ENCODE measurements at regions not wholly inside any gene's neighbourhood (a gene's known extent, or its start where the extent isn't known, plus 50 kb on each side); places are given as distances from the start of the nearest gene placed in this dataset.

- Histone ChIP-seq H3K36me3 (replicated peaks in 1 of 2; ENCODE audit: control insufficient read depth in 1 of 2, insufficient read depth in 2 of 2, low read length in 1 of 2) (peaks cover 0 to 30% of the 10 kb centered on the region in 2 experiments), H3K4me2 (peak overlapping the region; percentile 17; the same call in 1 of the 2 replicates), H3K27me3 (ENCODE audit: insufficient read depth) (no peaks in the 10 kb centered on the region), H3K4me3 (ENCODE audit: low read depth in 2 of 2, low read length in 1 of 2) (no peak overlapping the region), H3F3A (replicated peaks; ENCODE audit: insufficient read depth) (peaks cover 26% of the 10 kb centered on the region), H3K9me2 (no peaks in the 10 kb centered on the region), H3K79me2 (ENCODE audit: insufficient read depth) (no peaks in the 10 kb centered on the region), H2AFZ (ENCODE audit: low read depth) (no peak overlapping the region), H3K9ac (no peak overlapping the region), H3K9me3 (no peaks in the 10 kb centered on the region), H3K27ac (ENCODE audit: low read depth in 2 of 2, low read length in 1 of 2) (peak overlapping the region in 1 of 2 experiments; percentile 69; a peak in 2 of 4 replicates), H3K4me1 (ENCODE audit: control insufficient read depth in 1 of 2, insufficient read depth in 2 of 2, low read depth in 1 of 2, low read length in 1 of 2) (peaks cover 6 to 33% of the 10 kb centered on the region in 2 experiments; a peak in 3 of 4 replicates), H4K20me1 (ENCODE audit: insufficient read depth) (no peaks in the 10 kb centered on the region)
- ChIA-PET CTCF (interaction anchor here (1.0 to 9.2 kb wide), 7 partner anchors 91 to 627 kb away, joined by 3 to 136 read pairs (median 7); partner anchors contain the start of gene PLXNA4), POLR2A (interaction anchor here (0.7 kb wide), 1 partner anchor 296 kb away, joined by 3 read pairs; no protein-coding TSS in a partner anchor)
- DNase-seq, result no peak
- TF ChIP-seq TEAD4 (IDR thresholded peaks at IDR 0.05; ENCODE audit: borderline replicate concordance, insufficient read depth) (peak; percentile 39; the same call in 1 of the 2 replicates), FOSL2 (IDR thresholded peaks at IDR 0.05; ENCODE audit: borderline replicate concordance, low read depth) (peak; percentile 85), TCF12 (IDR thresholded peaks at IDR 0.05) (peak; percentile 80), MXI1 (IDR thresholded peaks at IDR 0.05; ENCODE audit: low read depth, low read length) (no peak), PBX3 (IDR thresholded peaks at IDR 0.05) (peak; percentile 89), JUND (IDR thresholded peaks at IDR 0.05) (peak; percentile 78), RCOR1 (IDR thresholded peaks at IDR 0.05; ENCODE audit: low read length) (no peak), NFIC (IDR thresholded peaks at IDR 0.05; ENCODE audit: borderline replicate concordance) (peak; percentile 65; the same call in 1 of the 2 replicates), EP300 (IDR thresholded peaks at IDR 0.05; ENCODE audit: borderline replicate concordance in 1 of 2, low read depth in 1 of 2, low read length in 1 of 2) (peak in 1 of 2 experiments; percentile 72; a peak in 2 of 4 replicates), RXRA (IDR thresholded peaks at IDR 0.05; ENCODE audit: borderline replicate concordance, low read depth) (0 out of 2 replicates have a peak, but pooled peaks have one; percentile 14), FOXJ3 (CRISPR knock-in tag; IDR thresholded peaks at IDR 0.05) (no peak)
- 8% methylated on average over 1 of the region's 1 CpG for WGBS (ENCODE audit: low lambda C conversion rate)
Observed at GRCh38 chr7:131950758-131951157, 394.3 kb upstream of the PODXL start.

- ChIA-PET CTCF (interaction anchor here (1.1 to 9.2 kb wide), 9 partner anchors 20 to 629 kb away, joined by 3 to 136 read pairs (median 6); partner anchors contain the start of gene PLXNA4), POLR2A (no interaction called here)
- H3K4me3 ChIP-seq (ENCODE audit: low read depth in 2 of 2, low read length in 1 of 2), result no peak overlapping the region
- H3K27me3 ChIP-seq (ENCODE audit: insufficient read depth), result no peaks in the 10 kb centered on the region
- no peaks in the 10 kb centered on the region for H3K9me2 ChIP-seq
- peaks cover 0 to 28% of the 10 kb centered on the region in 2 experiments for H3K36me3 ChIP-seq (replicated peaks in 1 of 2; ENCODE audit: control insufficient read depth in 1 of 2, insufficient read depth in 2 of 2, low read length in 1 of 2)
- H3K9me3 ChIP-seq, result no peaks in the 10 kb centered on the region
- peaks cover 27% of the 10 kb centered on the region for H3F3A ChIP-seq (replicated peaks; ENCODE audit: insufficient read depth)
- no peaks in the 10 kb centered on the region for H3K79me2 ChIP-seq (ENCODE audit: insufficient read depth)
- 95% methylated on average over 4 of the region's 7 CpGs for WGBS (ENCODE audit: low lambda C conversion rate)
- H4K20me1 ChIP-seq (ENCODE audit: insufficient read depth), result no peaks in the 10 kb centered on the region
- H2AFZ ChIP-seq (ENCODE audit: low read depth), result no peak overlapping the region
- H3K4me2 ChIP-seq, result no peak overlapping the region
- DNase-seq, result no peak
- no peak overlapping the region for H3K9ac ChIP-seq
- peak overlapping the region in 1 of 2 experiments; percentile 69; a peak in 1 of 4 replicates for H3K27ac ChIP-seq (ENCODE audit: low read depth in 2 of 2, low read length in 1 of 2)
- peaks cover 13 to 36% of the 10 kb centered on the region in 2 experiments; a peak in 3 of 4 replicates for H3K4me1 ChIP-seq (ENCODE audit: control insufficient read depth in 1 of 2, insufficient read depth in 2 of 2, low read depth in 1 of 2, low read length in 1 of 2)
- TF ChIP-seq IRF3 (IDR thresholded peaks at IDR 0.05; ENCODE audit: low read depth, low read length), result no peak
- TF ChIP-seq NRF1 (IDR thresholded peaks at IDR 0.05; ENCODE audit: low read depth, low read length), result no peak
- TF ChIP-seq EZH2phosphoT487 (IDR thresholded peaks at IDR 0.05; ENCODE audit: borderline replicate concordance, low read depth), result no peak
- TF ChIP-seq SMC3 (IDR thresholded peaks at IDR 0.05; ENCODE audit: low read depth, low read length), result no peak
- TF ChIP-seq CTCF (IDR thresholded peaks at IDR 0.05), result no peak
- no peak for TF ChIP-seq GATA2 (CRISPR knock-in tag; IDR thresholded peaks at IDR 0.05)
- TF ChIP-seq ZBTB33 (IDR thresholded peaks at IDR 0.05; ENCODE audit: borderline replicate concordance, low read depth), result no peak
- no peak for TF ChIP-seq RCOR1 (IDR thresholded peaks at IDR 0.05; ENCODE audit: low read length)
- TF ChIP-seq POLR2AphosphoS5 (IDR thresholded peaks at IDR 0.05; ENCODE audit: low read depth, low read length), result no peak
- no peak for TF ChIP-seq TAF1 (IDR thresholded peaks at IDR 0.05; ENCODE audit: borderline replicate concordance, low read depth, low read length)
- no peak for TF ChIP-seq MXI1 (IDR thresholded peaks at IDR 0.05; ENCODE audit: low read depth, low read length)
- TF ChIP-seq RFX5 (IDR thresholded peaks at IDR 0.05; ENCODE audit: low read length), result no peak
- no peak for TF ChIP-seq JUND (IDR thresholded peaks at IDR 0.05)
- TF ChIP-seq MAX (IDR thresholded peaks at IDR 0.05; ENCODE audit: low read depth), result no peak
Observed at GRCh38 chr7:131949659-131950058, 393.2 kb upstream of the PODXL start.

All from SK-N-SH (cell line).